GM12873 (cell line): ENCODE measurements at regions not wholly inside any gene's neighbourhood (a gene's known extent, or its start where the extent isn't known, plus 50 kb on each side); places are given as distances from the start of the nearest gene placed in this dataset.

Source experiments
- CTCF ChIP-seq: IDR thresholded peaks from 2 replicates; pipeline ENCODE4 v1.5.1; 2012; ENCODE audit warnings: low read depth, mild to moderate bottlenecking, moderate library complexity, low read length, control low read depth; ENCODE audit not compliant: insufficient read depth; ENCODE audit errors: missing control alignments

GRCh38 chr6:169885131-169885530 is 133.7 kb downstream of the ERMARD start:
- no peak for TF ChIP-seq CTCF

- no peak for TF ChIP-seq CTCF
These were observed 132.7 kb downstream of the ERMARD start for GRCh38 chr6:169884158-169884557.

- no peak for TF ChIP-seq CTCF
These were observed 131.9 kb downstream of the ERMARD start for GRCh38 chr6:169883316-169883715.

GRCh38 chr6:169881976-169882375 is 130.6 kb downstream of the ERMARD start:
- no peak for TF ChIP-seq CTCF

GRCh38 chr6:169881398-169881797 is 130.0 kb downstream of the ERMARD start:
- TF ChIP-seq CTCF, result no peak

- no peak for TF ChIP-seq CTCF
These were observed 129.1 kb downstream of the ERMARD start for GRCh38 chr6:169880516-169880915.

GRCh38 chr6:169869301-169869700 is 117.9 kb downstream of the ERMARD start:
- no peak for TF ChIP-seq CTCF
